HepG2 (cell line): ENCODE measurements at regions not wholly inside any gene's neighbourhood (a gene's known extent, or its start where the extent isn't known, plus 50 kb on each side); places are given as distances from the start of the nearest gene placed in this dataset.

Experiments
- ATAC-seq: fragments of 200-7000 bp; cut with Tn5 transposase; 3 replicates; pipeline ENCODE4 v1.9.1; 2020; ENCODE audit warnings: mild to moderate bottlenecking, moderate library complexity
- BruUV-seq: library from RNA; stranded (reverse); fragments of 400-500 nt; replicated peaks from 2 replicates; lab custom pipeline; 2021; lab: Mats Ljungman, UMichigan
- CTCF ChIA-PET: fragments of 300-600 bp; formaldehyde crosslinking; extraction: SDS; loops from one replicate; lab custom pipeline; 2021; ENCODE audit warnings: low total read pairs, inconsistent platforms, low intra/inter-chr PET ratio; lab: Yijun Ruan, JAX
- POLR2A ChIA-PET: fragments of 350-600 bp; sonication (Branson Sonifier 250); formaldehyde crosslinking; loops from one replicate; lab custom pipeline; 2020; ENCODE audit warnings: antibody characterized with exemption, inconsistent platforms; lab: Yijun Ruan, JAX
- DNase-seq: peaks from one replicate; pipeline ENCODE4 v3.0.0-alpha.2; 2015; ENCODE audit warnings: low spot score
- FAIRE-seq: peaks from 3 replicates; lab custom pipeline; 2011; peaks lifted over from hg19 to GRCh38; lab: Jason Lieb, UNC
- H2AFZ ChIP-seq: one replicate; pipeline ENCODE4 v1.6.1; 2011; ENCODE audit warnings: low read length, inconsistent platforms
- H3K27ac ChIP-seq: fragments of 300-600 bp; 3 replicates; pipeline ENCODE4 v1.8.0; 2011; ENCODE audit warnings: mixed run types, mild to moderate bottlenecking, mixed read lengths, low read length, inconsistent platforms; ENCODE audit not compliant: insufficient read depth; ENCODE audit errors: extremely low read length
- H3K27me3 ChIP-seq, 2 experiments: fragments of 200-600 bp in 1 of 2; 2 replicates in 1 of 2; 3 replicates in 1 of 2; pipeline versions ENCODE4 v1.6.0 to v1.8.0; 2011; ENCODE audit warnings: low read length in 2 of 2, mild to moderate bottlenecking in 2 of 2, moderate library complexity in 2 of 2, inconsistent platforms in 1 of 2; ENCODE audit not compliant: insufficient read depth in 2 of 2, control insufficient read depth in 1 of 2
- H3K36me3 ChIP-seq, 2 experiments: fragments of 200-600 bp in 1 of 2; replicated peaks in 1 of 2; 2 replicates in 1 of 2; 3 replicates in 1 of 2; pipeline versions ENCODE4 v1.5.1 to v1.8.0; 2011; ENCODE audit warnings: low read length in 2 of 2, inconsistent platforms in 1 of 2; ENCODE audit not compliant: insufficient read depth in 2 of 2, control insufficient read depth in 1 of 2
- H3K4me1 ChIP-seq: 2 replicates; pipeline ENCODE4 v1.5.1; 2012; ENCODE audit warnings: low read length, inconsistent platforms; ENCODE audit not compliant: insufficient read depth
- H3K4me2 ChIP-seq: 2 replicates; pipeline ENCODE4 v1.6.0; 2011; ENCODE audit warnings: low read depth, low read length, inconsistent platforms
- H3K4me3 ChIP-seq, 3 experiments: fragments of 200-600 bp in 1 of 3; sonication (generic), shearing (Covaris generic) in 1 of 3; replicated peaks in 1 of 3; 2 replicates each; pipeline ENCODE4 v1.5.1; 2011 to 2016; ENCODE audit warnings: low read length in 3 of 3, inconsistent platforms in 2 of 3, low read depth in 2 of 3, mild to moderate bottlenecking in 2 of 3, control low read depth in 1 of 3, mixed read lengths in 1 of 3; ENCODE audit not compliant: insufficient read depth in 1 of 3
- H3K79me2 ChIP-seq: one replicate; pipeline ENCODE4 v1.6.1; 2011; ENCODE audit warnings: low read length, inconsistent platforms; ENCODE audit not compliant: insufficient read depth
- H3K9ac ChIP-seq: 2 replicates; pipeline ENCODE4 v1.6.0; 2011; ENCODE audit warnings: mild to moderate bottlenecking, low read depth, low read length, inconsistent platforms; ENCODE audit not compliant: insufficient read depth
- H3K9me3 ChIP-seq: 2 replicates; pipeline ENCODE4 v1.5.1; 2012; ENCODE audit warnings: mild to moderate bottlenecking, low read length
- H4K20me1 ChIP-seq: 2 replicates; pipeline ENCODE4 v1.6.0; 2011; ENCODE audit warnings: inconsistent platforms, mild to moderate bottlenecking, low read length, moderate library complexity; ENCODE audit not compliant: insufficient read depth
- PAF1 ChIP-seq: IDR thresholded peaks from 2 replicates; pipeline ENCODE4 v1.6.1; 2016; ENCODE audit warnings: missing genetic modification reagents, missing compliant biosample characterization
- POLR2G ChIP-seq: fragments of 200-400 bp; formaldehyde crosslinking; IDR thresholded peaks from 2 replicates; pipeline ENCODE4 v1.6.1; 2018; ENCODE audit warnings: mild to moderate bottlenecking, low read depth, low read length, moderate library complexity
- TOE1 ChIP-seq: sonication (generic); formaldehyde crosslinking; IDR thresholded peaks from 2 replicates; pipeline ENCODE4 v1.4.0; 2020; ENCODE audit warnings: mild to moderate bottlenecking, missing genetic modification reagents
- ZFYVE20 ChIP-seq: sonication (generic); formaldehyde crosslinking; IDR thresholded peaks from 2 replicates; pipeline ENCODE4 v1.8.0; 2023; ENCODE audit warnings: low read depth, mild to moderate bottlenecking, moderate library complexity, missing genetic modification reagents, borderline replicate concordance
- WGBS: methylation state at CpG from one replicate; pipeline ENCODE4 v1.1.6; 2017; ENCODE audit warnings: low lambda C conversion rate; 5-methylcytosine and 5-hydroxymethylcytosine counted together
- in situ Hi-C: cut with HindIII; loops from 2 replicates; pipeline ENCODE4 v1.10.0; 2017; ENCODE audit warnings: low pct_unique_long_range_greater_than_20kb; ENCODE audit not compliant: extremely low pct_ligation_motif_present
- intact Hi-C: fragments of 100-400 bp; cut with micrococcal nuclease; formaldehyde crosslinking; loops from one replicate; pipeline ENCODE4 v1.10.0; 2022; ENCODE audit not compliant: unreplicated experiment
- TF ChIP-seq, protein P1 (sequence below): sonication (generic); formaldehyde crosslinking; IDR thresholded peaks from 2 replicates; pipeline ENCODE4 v1.4.0; 2020; ENCODE audit warnings: missing genetic modification reagents
- TF ChIP-seq, protein P2 (sequence below): sonication (generic); formaldehyde crosslinking; IDR thresholded peaks from 2 replicates; pipeline ENCODE4 v1.4.0; 2020; ENCODE audit warnings: missing genetic modification reagents
- TF ChIP-seq, protein P3 (sequence below), 2 experiments: sonication (generic) in 1 of 2; formaldehyde crosslinking in 1 of 2; IDR thresholded peaks; 2 replicates each; pipeline versions ENCODE4 v1.4.0 to v1.6.1; 2018 to 2020; ENCODE audit warnings: missing genetic modification reagents in 2 of 2, borderline replicate concordance in 1 of 2, low read depth in 1 of 2, mild to moderate bottlenecking in 1 of 2, missing biosample characterization in 1 of 2
- TF ChIP-seq, protein P4 (sequence below): sonication (generic); formaldehyde crosslinking; IDR thresholded peaks from 2 replicates; pipeline ENCODE4 v1.4.0; 2020; ENCODE audit warnings: mild to moderate bottlenecking, missing genetic modification reagents

DNA sequence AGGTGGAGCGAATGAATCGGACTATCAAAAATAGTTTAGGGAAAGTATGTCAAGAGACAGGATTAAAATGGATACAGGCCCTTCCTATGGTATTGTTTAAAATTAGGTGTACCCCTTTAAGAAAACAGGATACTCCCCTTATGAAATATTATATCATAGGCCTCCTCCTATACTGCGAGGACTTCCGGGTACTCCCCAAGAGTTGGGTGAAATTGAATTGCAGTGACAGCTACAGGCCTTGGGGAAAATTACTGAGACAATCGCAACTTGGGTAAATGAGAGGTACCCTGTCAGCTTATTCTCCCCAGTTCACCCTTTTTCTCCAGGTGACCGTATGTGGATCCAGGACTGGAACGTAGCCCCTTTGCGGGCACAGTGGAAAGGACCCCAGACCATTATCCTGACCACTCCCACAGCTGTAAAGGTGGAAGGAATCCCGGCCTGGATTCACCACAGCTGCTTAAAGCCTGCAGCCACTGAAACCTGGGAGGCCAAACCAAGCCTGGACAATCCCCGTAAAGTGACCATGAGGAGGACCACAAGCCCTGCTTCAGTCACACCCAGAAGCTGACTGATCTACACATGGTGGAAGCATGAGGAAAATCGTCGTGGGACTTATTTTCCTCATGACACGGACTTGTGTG lies 1138.1 kb downstream of the ARAP2 start:
- H2AFZ ChIP-seq, result no peak overlapping the region
- in situ Hi-C loops, result no loop called here
- WGBS, result 19% methylated on average over 12 of the region's 13 CpGs

DNA sequence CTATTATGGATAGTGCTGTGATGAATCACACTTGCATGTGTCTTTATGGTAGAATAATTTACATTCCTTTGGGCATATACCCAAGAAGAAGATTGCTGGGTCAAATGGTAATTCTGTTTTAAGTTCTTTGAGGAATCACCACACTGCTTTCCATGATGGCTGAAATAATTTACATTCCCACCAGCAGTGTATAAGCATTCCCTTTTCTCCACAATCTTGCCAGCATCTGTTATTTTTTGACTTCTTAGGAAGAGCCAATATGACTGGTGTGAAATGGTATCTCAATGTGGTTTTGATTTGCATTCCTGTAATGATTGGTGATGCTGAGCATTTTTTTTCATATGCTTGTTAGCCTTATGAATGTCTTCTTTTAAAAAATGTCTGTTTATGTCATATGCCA lies 1120.2 kb downstream of the ARAP2 start:
- H4K20me1 ChIP-seq, result no peaks in the 10 kb centered on the region
- no peak overlapping the region for H3K4me2 ChIP-seq
- ATAC-seq (no peak), FAIRE-seq (no peak), DNase-seq (no peak)
- intact Hi-C loops (no loop called here), in situ Hi-C loops (no loop called here)
- no peak overlapping the region for H3K9ac ChIP-seq
- no peaks in the 10 kb centered on the region for H3K4me1 ChIP-seq
- CTCF ChIA-PET, result no interaction called here
- no peak overlapping the region for H2AFZ ChIP-seq
- H3K4me3 ChIP-seq, result no peak overlapping the region
- no peaks in the 10 kb centered on the region for H3K27me3 ChIP-seq
- H3K9me3 ChIP-seq, result no peaks in the 10 kb centered on the region
- H3K27ac ChIP-seq, result no peak overlapping the region
- TF ChIP-seq, protein P1, sequence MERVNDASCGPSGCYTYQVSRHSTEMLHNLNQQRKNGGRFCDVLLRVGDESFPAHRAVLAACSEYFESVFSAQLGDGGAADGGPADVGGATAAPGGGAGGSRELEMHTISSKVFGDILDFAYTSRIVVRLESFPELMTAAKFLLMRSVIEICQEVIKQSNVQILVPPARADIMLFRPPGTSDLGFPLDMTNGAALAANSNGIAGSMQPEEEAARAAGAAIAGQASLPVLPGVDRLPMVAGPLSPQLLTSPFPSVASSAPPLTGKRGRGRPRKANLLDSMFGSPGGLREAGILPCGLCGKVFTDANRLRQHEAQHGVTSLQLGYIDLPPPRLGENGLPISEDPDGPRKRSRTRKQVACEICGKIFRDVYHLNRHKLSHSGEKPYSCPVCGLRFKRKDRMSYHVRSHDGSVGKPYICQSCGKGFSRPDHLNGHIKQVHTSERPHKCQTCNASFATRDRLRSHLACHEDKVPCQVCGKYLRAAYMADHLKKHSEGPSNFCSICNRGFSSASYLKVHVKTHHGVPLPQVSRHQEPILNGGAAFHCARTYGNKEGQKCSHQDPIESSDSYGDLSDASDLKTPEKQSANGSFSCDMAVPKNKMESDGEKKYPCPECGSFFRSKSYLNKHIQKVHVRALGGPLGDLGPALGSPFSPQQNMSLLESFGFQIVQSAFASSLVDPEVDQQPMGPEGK (CRISPR knock-in tag), result no peak
- TF ChIP-seq, protein P2, sequence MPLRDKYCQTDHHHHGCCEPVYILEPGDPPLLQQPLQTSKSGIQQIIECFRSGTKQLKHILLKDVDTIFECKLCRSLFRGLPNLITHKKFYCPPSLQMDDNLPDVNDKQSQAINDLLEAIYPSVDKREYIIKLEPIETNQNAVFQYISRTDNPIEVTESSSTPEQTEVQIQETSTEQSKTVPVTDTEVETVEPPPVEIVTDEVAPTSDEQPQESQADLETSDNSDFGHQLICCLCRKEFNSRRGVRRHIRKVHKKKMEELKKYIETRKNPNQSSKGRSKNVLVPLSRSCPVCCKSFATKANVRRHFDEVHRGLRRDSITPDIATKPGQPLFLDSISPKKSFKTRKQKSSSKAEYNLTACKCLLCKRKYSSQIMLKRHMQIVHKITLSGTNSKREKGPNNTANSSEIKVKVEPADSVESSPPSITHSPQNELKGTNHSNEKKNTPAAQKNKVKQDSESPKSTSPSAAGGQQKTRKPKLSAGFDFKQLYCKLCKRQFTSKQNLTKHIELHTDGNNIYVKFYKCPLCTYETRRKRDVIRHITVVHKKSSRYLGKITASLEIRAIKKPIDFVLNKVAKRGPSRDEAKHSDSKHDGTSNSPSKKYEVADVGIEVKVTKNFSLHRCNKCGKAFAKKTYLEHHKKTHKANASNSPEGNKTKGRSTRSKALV, result no peak
- TF ChIP-seq, protein P3, sequence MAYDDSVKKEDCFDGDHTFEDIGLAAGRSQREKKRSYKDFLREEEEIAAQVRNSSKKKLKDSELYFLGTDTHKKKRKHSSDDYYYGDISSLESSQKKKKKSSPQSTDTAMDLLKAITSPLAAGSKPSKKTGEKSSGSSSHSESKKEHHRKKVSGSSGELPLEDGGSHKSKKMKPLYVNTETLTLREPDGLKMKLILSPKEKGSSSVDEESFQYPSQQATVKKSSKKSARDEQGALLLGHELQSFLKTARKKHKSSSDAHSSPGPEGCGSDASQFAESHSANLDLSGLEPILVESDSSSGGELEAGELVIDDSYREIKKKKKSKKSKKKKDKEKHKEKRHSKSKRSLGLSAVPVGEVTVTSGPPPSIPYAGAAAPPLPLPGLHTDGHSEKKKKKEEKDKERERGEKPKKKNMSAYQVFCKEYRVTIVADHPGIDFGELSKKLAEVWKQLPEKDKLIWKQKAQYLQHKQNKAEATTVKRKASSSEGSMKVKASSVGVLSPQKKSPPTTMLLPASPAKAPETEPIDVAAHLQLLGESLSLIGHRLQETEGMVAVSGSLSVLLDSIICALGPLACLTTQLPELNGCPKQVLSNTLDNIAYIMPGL (CRISPR knock-in tag; IDR thresholded peaks at IDR 0.05; ENCODE audit: borderline replicate concordance in 1 of 2, low read depth in 1 of 2), result no peak
- TF ChIP-seq TOE1 (CRISPR knock-in tag), result no peak
- TF ChIP-seq, protein P4, sequence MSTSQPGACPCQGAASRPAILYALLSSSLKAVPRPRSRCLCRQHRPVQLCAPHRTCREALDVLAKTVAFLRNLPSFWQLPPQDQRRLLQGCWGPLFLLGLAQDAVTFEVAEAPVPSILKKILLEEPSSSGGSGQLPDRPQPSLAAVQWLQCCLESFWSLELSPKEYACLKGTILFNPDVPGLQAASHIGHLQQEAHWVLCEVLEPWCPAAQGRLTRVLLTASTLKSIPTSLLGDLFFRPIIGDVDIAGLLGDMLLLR (CRISPR knock-in tag), result no peak
- no peak for TF ChIP-seq ZFYVE20
- no peak for TF ChIP-seq PAF1 (CRISPR knock-in tag)
- TF ChIP-seq, all 625 proteins: peak for 0
- H3K36me3 ChIP-seq, result no peaks in the 10 kb centered on the region
- BruUV-seq, result no TSS peak
- POLR2A ChIA-PET, result no interaction called here
- no peaks in the 10 kb centered on the region for H3K79me2 ChIP-seq

More for the DNA sequence above, 1138.1 kb downstream of the ARAP2 start:
- Histone ChIP-seq H3K36me3 (no peaks in the 10 kb centered on the region), H3K27me3 (no peaks in the 10 kb centered on the region; a peak in 1 of 5 replicates), H3K4me1 (no peaks in the 10 kb centered on the region), H3K79me2 (no peaks in the 10 kb centered on the region), H3K27ac (no peak overlapping the region), H3K9me3 (no peaks in the 10 kb centered on the region), H3K9ac (no peak overlapping the region), H3K4me3 (no peak overlapping the region), H3K4me2 (no peak overlapping the region), H4K20me1 (no peaks in the 10 kb centered on the region)
- POLR2A ChIA-PET, result no interaction called here
- no peak for ATAC-seq
- DNase-seq, result no peak
- CTCF ChIA-PET, result no interaction called here
- FAIRE-seq, result no peak
- TF ChIP-seq POLR2G, result no peak
- intact Hi-C loops, result no loop called here
- no TSS peak for BruUV-seq
